ENCODE measurements at regions not wholly inside any gene's neighbourhood (a gene's known extent, or its start where the extent isn't known, plus 50 kb on each side); places are given as distances from the start of the nearest gene placed in this dataset.

GRCh38 chr17:71553381-71553780 lies 567.4 kb upstream of the SOX9 start:
- TF ChIP-seq POLR2A (IDR thresholded peaks at IDR 0.05) (no peak), CTCF (IDR thresholded peaks at IDR 0.05) (no peak), EP300 (IDR thresholded peaks at IDR 0.05) (no peak)

Measured in ovary (tissue), 3 donors.